ENCODE measurements at regions not wholly inside any gene's neighbourhood (a gene's known extent, or its start where the extent isn't known, plus 50 kb on each side); places are given as distances from the start of the nearest gene placed in this dataset.

DNA sequence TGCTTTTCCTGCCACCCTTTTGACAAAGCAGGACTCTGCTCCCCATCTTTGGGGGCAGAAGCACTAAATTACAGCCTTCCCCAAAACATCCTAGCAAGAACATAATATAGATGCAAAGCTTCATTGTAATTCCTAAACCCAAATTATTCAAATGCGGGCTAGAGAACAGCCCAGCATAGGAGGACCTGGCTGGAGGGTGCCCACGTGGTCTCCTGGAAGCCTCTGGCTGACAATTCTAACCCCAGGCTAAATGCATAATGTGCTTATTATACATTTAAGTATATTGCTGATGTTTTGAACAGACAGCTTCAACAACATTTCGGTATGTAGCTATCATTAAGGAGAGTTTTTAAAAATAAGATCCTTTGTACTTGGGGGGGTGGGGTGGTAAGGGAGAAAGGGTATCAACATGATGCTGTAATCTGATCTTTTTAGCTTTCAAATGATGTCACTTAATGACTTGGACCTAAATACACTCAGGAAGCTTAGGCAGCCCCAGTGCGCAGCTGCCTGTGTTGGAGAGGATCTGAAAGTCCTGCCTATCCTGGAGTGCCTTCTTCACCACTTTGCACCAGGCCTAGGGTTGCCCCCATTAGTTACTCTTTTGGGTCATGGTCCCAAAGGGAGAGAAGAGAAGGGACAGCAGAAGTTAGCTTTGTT, 57.2 kb upstream of the USP3 start:
- TF ChIP-seq, protein P1, sequence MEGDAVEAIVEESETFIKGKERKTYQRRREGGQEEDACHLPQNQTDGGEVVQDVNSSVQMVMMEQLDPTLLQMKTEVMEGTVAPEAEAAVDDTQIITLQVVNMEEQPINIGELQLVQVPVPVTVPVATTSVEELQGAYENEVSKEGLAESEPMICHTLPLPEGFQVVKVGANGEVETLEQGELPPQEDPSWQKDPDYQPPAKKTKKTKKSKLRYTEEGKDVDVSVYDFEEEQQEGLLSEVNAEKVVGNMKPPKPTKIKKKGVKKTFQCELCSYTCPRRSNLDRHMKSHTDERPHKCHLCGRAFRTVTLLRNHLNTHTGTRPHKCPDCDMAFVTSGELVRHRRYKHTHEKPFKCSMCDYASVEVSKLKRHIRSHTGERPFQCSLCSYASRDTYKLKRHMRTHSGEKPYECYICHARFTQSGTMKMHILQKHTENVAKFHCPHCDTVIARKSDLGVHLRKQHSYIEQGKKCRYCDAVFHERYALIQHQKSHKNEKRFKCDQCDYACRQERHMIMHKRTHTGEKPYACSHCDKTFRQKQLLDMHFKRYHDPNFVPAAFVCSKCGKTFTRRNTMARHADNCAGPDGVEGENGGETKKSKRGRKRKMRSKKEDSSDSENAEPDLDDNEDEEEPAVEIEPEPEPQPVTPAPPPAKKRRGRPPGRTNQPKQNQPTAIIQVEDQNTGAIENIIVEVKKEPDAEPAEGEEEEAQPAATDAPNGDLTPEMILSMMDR (conservative IDR thresholded peaks at IDR 0.05; ENCODE audit: low read length), result no peak
- no peak for TF ChIP-seq EZH2phosphoT487 (IDR thresholded peaks at IDR 0.05; ENCODE audit: borderline replicate concordance)

Measured in Loucy (cell line).